Smooth muscle cell (in vitro differentiated cells): ENCODE measurements at regions not wholly inside any gene's neighbourhood (a gene's known extent, or its start where the extent isn't known, plus 50 kb on each side); places are given as distances from the start of the nearest gene placed in this dataset.
A peak's percentile ranks its signal among the peaks of the same experiment; 100 is the strongest.

ENCODE experiments used
- DNase-seq: peaks from one replicate; lab custom pipeline; 2025; ENCODE audit not compliant: unreplicated experiment; lab: John Stamatoyannopoulos, UW
- H2AFZ ChIP-seq: fragments of 200-600 bp; sonication (generic); 2 replicates; pipeline ENCODE4 v1.6.0; 2016; ENCODE audit warnings: antibody characterized with exemption, low read depth, mild to moderate bottlenecking
- H3F3A ChIP-seq: fragments of 200-600 bp; sonication (generic); 2 replicates; pipeline ENCODE4 v1.6.0; 2017; ENCODE audit warnings: antibody characterized with exemption, low read depth
- H3K27ac ChIP-seq: fragments of 200-600 bp; sonication (generic); 2 replicates; pipeline ENCODE4 v1.5.1; 2016; ENCODE audit warnings: low read depth, mild to moderate bottlenecking
- H3K27me3 ChIP-seq: fragments of 200-600 bp; sonication (generic); 2 replicates; pipeline ENCODE4 v1.6.1; 2016; ENCODE audit warnings: low read depth, mild to moderate bottlenecking
- H3K36me3 ChIP-seq: fragments of 200-600 bp; sonication (generic); 2 replicates; pipeline ENCODE4 v1.5.1; 2016; ENCODE audit warnings: low read depth
- H3K4me1 ChIP-seq: fragments of 200-600 bp; sonication (generic); 2 replicates; pipeline ENCODE4 v1.5.1; 2016; ENCODE audit warnings: low read depth
- H3K4me2 ChIP-seq: fragments of 200-600 bp; sonication (generic); 2 replicates; pipeline ENCODE4 v1.6.0; 2016; ENCODE audit warnings: mild to moderate bottlenecking
- H3K4me3 ChIP-seq: fragments of 200-600 bp; sonication (generic); 2 replicates; pipeline ENCODE4 v1.5.1; 2016; ENCODE audit warnings: mild to moderate bottlenecking
- H3K79me2 ChIP-seq: fragments of 200-600 bp; sonication (generic); 2 replicates; pipeline ENCODE4 v1.6.0; 2016; ENCODE audit warnings: low read depth, mild to moderate bottlenecking
- H3K9ac ChIP-seq: fragments of 200-600 bp; sonication (generic); 2 replicates; pipeline ENCODE4 v1.6.0; 2016; ENCODE audit warnings: low read depth
- H3K9me3 ChIP-seq: fragments of 200-600 bp; sonication (generic); replicated peaks from 2 replicates; pipeline ENCODE4 v1.5.1; 2016; ENCODE audit warnings: low read depth
- H4K20me1 ChIP-seq: fragments of 200-600 bp; sonication (generic); 2 replicates; pipeline ENCODE4 v1.6.0; 2016; ENCODE audit warnings: low read depth
- WGBS: methylation state at CpG from one replicate; pipeline ENCODE4 v1.1.7; 2016; ENCODE audit warnings: low lambda C conversion rate; 5-methylcytosine and 5-hydroxymethylcytosine counted together
- TF ChIP-seq, protein P1 (sequence below): fragments of 200-600 bp; sonication (generic); IDR thresholded peaks from 2 replicates; pipeline ENCODE4 v1.5.1; 2017; ENCODE audit warnings: borderline replicate concordance, mild to moderate bottlenecking, antibody characterized with exemption; ENCODE audit not compliant: insufficient read depth, poor library complexity, severe bottlenecking

DNA sequence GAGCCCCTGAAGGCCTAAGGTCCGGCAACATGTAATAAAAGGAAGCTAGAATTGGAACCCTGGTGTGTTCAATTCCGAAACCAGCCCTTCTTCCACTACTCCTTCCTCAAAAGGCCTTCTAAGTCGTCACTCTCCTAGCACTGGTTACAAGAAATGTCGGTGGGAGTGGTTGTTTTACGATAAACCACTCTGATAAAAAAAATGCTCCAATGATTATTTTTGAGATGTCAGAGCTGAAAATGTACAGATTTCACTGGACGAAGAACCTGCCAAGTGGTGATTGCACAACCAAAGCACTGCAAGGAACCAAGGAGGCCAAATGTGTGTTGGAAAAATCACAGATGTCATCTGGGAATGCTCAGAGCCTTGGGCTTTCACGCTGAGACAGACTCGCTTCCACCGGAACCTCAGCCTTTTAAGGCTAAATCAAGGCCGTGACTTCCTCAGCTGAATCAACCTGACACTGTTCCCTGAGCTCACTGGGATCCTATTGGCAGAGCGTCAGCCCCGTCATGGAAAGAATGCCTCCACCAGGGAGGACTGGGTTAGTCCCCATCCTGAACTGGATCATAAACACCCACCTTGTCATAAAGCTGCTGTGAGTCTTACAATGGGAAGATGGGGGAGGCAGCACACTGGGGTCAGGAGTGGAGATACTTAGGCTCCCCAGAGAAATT lies 108.1 kb upstream of the THBS1 start:
- H3K4me2 ChIP-seq: peak overlapping the region; percentile 24
- no peaks in the 10 kb centered on the region for H4K20me1 ChIP-seq
- no peak overlapping the region for H2AFZ ChIP-seq
- DNase-seq: peak; percentile 40
- H3K27me3 ChIP-seq: no peaks in the 10 kb centered on the region
- no peaks in the 10 kb centered on the region for H3K79me2 ChIP-seq
- H3K27ac ChIP-seq: peak overlapping the region; percentile 83
- 32% methylated on average over 12 of the region's 12 CpGs for WGBS
- H3K4me1 ChIP-seq: no peaks in the 10 kb centered on the region
- no peak overlapping the region for H3K9ac ChIP-seq
- no peaks in the 10 kb centered on the region for H3K36me3 ChIP-seq
- no peak overlapping the region for H3K4me3 ChIP-seq
- H3K9me3 ChIP-seq: no peaks in the 10 kb centered on the region
- TF ChIP-seq, protein P1, sequence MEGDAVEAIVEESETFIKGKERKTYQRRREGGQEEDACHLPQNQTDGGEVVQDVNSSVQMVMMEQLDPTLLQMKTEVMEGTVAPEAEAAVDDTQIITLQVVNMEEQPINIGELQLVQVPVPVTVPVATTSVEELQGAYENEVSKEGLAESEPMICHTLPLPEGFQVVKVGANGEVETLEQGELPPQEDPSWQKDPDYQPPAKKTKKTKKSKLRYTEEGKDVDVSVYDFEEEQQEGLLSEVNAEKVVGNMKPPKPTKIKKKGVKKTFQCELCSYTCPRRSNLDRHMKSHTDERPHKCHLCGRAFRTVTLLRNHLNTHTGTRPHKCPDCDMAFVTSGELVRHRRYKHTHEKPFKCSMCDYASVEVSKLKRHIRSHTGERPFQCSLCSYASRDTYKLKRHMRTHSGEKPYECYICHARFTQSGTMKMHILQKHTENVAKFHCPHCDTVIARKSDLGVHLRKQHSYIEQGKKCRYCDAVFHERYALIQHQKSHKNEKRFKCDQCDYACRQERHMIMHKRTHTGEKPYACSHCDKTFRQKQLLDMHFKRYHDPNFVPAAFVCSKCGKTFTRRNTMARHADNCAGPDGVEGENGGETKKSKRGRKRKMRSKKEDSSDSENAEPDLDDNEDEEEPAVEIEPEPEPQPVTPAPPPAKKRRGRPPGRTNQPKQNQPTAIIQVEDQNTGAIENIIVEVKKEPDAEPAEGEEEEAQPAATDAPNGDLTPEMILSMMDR: no peak
- peaks cover 4% of the 10 kb centered on the region for H3F3A ChIP-seq

DNA sequence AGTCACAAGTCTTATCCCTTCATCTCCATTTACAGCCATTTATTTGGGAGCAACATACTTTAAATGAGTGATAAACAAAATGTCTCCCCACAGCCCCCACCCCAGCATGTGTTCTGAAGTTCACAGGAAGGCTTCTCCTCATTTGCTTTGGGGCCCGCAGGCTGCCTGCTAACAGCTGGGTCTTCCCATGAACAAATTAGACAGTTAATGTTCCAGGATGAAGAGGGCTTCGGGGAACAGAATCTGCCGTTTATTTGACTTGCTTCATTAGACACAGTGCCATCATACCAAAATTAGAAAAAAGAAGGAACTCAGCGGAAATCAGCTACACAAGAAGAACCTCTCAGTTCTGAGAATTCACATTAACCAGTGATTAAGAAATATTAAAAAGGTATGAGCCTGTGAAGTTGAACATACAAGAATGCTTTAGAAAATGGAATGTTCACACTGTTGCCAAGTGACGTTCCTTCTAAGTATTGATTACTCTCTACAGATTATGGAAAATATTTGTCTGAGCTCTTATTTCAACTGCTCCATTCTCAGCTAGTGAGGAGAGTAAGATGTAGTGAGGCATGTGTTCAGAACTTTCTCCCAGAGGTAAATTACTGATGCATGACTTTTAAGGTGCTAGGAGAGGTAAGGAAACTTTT lies 107.5 kb upstream of the THBS1 start:
- H3K9me3 ChIP-seq: no peaks in the 10 kb centered on the region
- no peak for DNase-seq
- H2AFZ ChIP-seq: no peak overlapping the region
- H4K20me1 ChIP-seq: no peaks in the 10 kb centered on the region
- H3K27me3 ChIP-seq: no peaks in the 10 kb centered on the region
- H3K4me3 ChIP-seq: no peak overlapping the region
- peaks cover 4% of the 10 kb centered on the region for H3F3A ChIP-seq
- no peak overlapping the region for H3K4me2 ChIP-seq
- H3K9ac ChIP-seq: no peak overlapping the region
- H3K4me1 ChIP-seq: no peaks in the 10 kb centered on the region
- no peaks in the 10 kb centered on the region for H3K36me3 ChIP-seq
- TF ChIP-seq, protein P1: no peak
- WGBS: 77% methylated on average over 5 of the region's 5 CpGs
- no peaks in the 10 kb centered on the region for H3K79me2 ChIP-seq
- peak overlapping the region; percentile 83 for H3K27ac ChIP-seq

DNA sequence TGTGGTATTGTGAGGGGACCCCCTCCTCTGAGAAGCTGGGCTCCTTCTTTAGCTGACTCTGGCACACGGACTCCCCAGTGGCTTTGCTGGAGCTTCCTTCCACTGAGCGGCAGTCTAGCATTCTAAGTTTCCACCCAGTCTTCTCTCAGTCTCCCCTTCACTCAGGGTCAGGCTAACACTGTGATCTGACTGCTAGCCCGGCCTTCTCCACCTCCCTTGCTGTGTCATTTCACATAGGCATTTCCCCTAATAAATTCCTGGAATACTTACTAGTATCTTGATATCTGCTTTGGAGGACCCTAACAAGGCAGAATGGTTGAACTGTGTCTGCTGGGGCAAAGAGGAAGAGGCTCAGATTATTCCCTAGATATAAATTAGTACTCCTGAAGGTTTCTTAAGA lies 106.2 kb upstream of the THBS1 start:
- no peak for DNase-seq
- no peak overlapping the region for H3K4me3 ChIP-seq
- no peak overlapping the region for H3K9ac ChIP-seq
- WGBS: 58% methylated on average over 3 of the region's 3 CpGs
- TF ChIP-seq, protein P1: no peak
- H3F3A ChIP-seq: peaks cover 4% of the 10 kb centered on the region
- no peak overlapping the region for H3K27ac ChIP-seq
- H3K27me3 ChIP-seq: no peaks in the 10 kb centered on the region
- H4K20me1 ChIP-seq: no peaks in the 10 kb centered on the region
- H3K4me2 ChIP-seq: no peak overlapping the region
- peak overlapping the region; percentile 29 for H2AFZ ChIP-seq
- no peaks in the 10 kb centered on the region for H3K4me1 ChIP-seq
- no peaks in the 10 kb centered on the region for H3K79me2 ChIP-seq
- H3K36me3 ChIP-seq: no peaks in the 10 kb centered on the region
- H3K9me3 ChIP-seq: no peaks in the 10 kb centered on the region

DNA sequence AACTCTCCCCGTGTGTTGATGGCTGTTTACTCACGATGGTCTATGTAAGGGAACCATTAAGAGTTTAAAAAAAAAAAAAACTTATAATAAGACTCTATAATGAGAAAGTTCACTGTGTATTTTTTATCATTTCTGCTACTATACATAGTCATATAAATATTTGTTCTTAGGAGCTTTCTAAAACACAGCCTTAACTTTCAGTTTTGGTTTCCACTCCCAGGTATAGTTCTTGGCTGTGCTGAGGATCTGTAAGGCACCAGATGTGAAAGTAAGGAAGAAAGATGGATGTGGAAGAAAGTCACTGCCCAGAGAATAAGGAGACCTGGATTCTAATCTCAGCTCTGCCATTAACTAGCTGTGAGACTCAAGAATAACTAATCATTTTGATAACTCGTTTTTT lies 101.9 kb upstream of the THBS1 start:
- H4K20me1 ChIP-seq: no peaks in the 10 kb centered on the region

More for the DNA sequence above, 101.9 kb upstream of the THBS1 start:
- 82% methylated on average over 3 of the region's 3 CpGs for WGBS
- Histone ChIP-seq H3K36me3 (no peaks in the 10 kb centered on the region), H3K27me3 (no peaks in the 10 kb centered on the region), H2AFZ (no peak overlapping the region), H3K27ac (no peak overlapping the region), H3K4me3 (no peak overlapping the region), H3K79me2 (no peaks in the 10 kb centered on the region), H3K4me1 (no peaks in the 10 kb centered on the region), H3K9ac (no peak overlapping the region), H3F3A (no peaks in the 10 kb centered on the region), H3K4me2 (no peak overlapping the region), H3K9me3 (no peaks in the 10 kb centered on the region)
- TF ChIP-seq, protein P1: no peak
- no peak for DNase-seq
